ENCODE measurements at regions not wholly inside any gene's neighbourhood (a gene's known extent, or its start where the extent isn't known, plus 50 kb on each side); places are given as distances from the start of the nearest gene placed in this dataset.

DNA sequence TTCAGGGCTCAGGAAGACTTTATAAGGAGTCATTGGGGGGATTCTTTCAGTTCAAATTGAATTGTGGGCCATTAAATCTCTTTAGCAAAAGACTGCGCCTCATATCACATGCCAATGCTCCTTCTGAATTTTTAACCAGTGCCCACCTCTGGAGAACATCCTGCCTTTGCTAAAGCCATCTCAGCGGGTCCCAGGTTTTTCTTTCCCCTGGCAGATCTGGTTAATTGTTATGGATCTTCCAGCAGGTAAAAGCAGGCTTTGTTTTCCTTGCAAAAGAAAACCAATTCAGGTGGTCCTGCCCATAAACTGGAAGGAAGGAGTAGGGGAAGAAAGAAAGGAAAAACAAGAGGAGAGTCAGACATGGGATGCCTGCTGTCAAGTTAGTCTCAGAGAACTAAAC lies 298.2 kb downstream of the LRFN2 start:
- TF ChIP-seq CTCF (IDR thresholded peaks at IDR 0.05; ENCODE audit: insufficient read depth, low read depth, low read length) = no peak
- no peak overlapping the region for H3K4me3 ChIP-seq (ENCODE audit: low read depth, low read length)
- no peak for DNase-seq (ENCODE audit: low read depth)

- DNase-seq (ENCODE audit: low read depth) = no peak
- TF ChIP-seq CTCF (IDR thresholded peaks at IDR 0.05; ENCODE audit: insufficient read depth, low read depth, low read length) = no peak
- H3K4me3 ChIP-seq (ENCODE audit: low read depth, low read length) = no peak overlapping the region
Measured at GRCh38 chr6:40287296-40287850, 299.8 kb downstream of the LRFN2 start.

- no peak for TF ChIP-seq CTCF (IDR thresholded peaks at IDR 0.05; ENCODE audit: insufficient read depth, low read depth, low read length)
- H3K4me3 ChIP-seq (ENCODE audit: low read depth, low read length) = no peak overlapping the region
- DNase-seq (ENCODE audit: low read depth) = no peak
Measured at GRCh38 chr6:40286721-40287120, 300.4 kb downstream of the LRFN2 start.

- no peak for DNase-seq (ENCODE audit: low read depth)
- TF ChIP-seq CTCF (IDR thresholded peaks at IDR 0.05; ENCODE audit: insufficient read depth, low read depth, low read length) = no peak
- no peak overlapping the region for H3K4me3 ChIP-seq (ENCODE audit: low read depth, low read length)
Measured at GRCh38 chr6:40285996-40286395, 301.2 kb downstream of the LRFN2 start.

- DNase-seq (ENCODE audit: low read depth) = no peak
- TF ChIP-seq CTCF (IDR thresholded peaks at IDR 0.05; ENCODE audit: insufficient read depth, low read depth, low read length) = no peak
- H3K4me3 ChIP-seq (ENCODE audit: low read depth, low read length) = no peak overlapping the region
Measured at GRCh38 chr6:40285535-40285934, 301.6 kb downstream of the LRFN2 start.

- H3K4me3 ChIP-seq (ENCODE audit: low read depth, low read length) = no peak overlapping the region
- DNase-seq (ENCODE audit: low read depth) = no peak
- TF ChIP-seq CTCF (IDR thresholded peaks at IDR 0.05; ENCODE audit: insufficient read depth, low read depth, low read length) = no peak
Measured at GRCh38 chr6:40282986-40283385, 304.2 kb downstream of the LRFN2 start.

- DNase-seq (ENCODE audit: low read depth) = no peak
- no peak for TF ChIP-seq CTCF (IDR thresholded peaks at IDR 0.05; ENCODE audit: insufficient read depth, low read depth, low read length)
- no peak overlapping the region for H3K4me3 ChIP-seq (ENCODE audit: low read depth, low read length)
Measured at GRCh38 chr6:40281402-40281801, 305.8 kb downstream of the LRFN2 start.
